ENCODE measurements at regions not wholly inside any gene's neighbourhood (a gene's known extent, or its start where the extent isn't known, plus 50 kb on each side); places are given as distances from the start of the nearest gene placed in this dataset.
A peak's percentile ranks its signal among the peaks of the same experiment; 100 is the strongest.

- TF ChIP-seq ATF2 (IDR thresholded peaks at IDR 0.05; ENCODE audit: low read length) (peak; percentile 55), ZBED1 (IDR thresholded peaks at IDR 0.05; ENCODE audit: borderline replicate concordance) (no peak), NFIC (IDR thresholded peaks at IDR 0.05; ENCODE audit: low read depth, low read length) (peak; percentile 76; the same call in 1 of the 2 replicates), ZNF24 (IDR thresholded peaks at IDR 0.05) (no peak), NRF1 (conservative IDR thresholded peaks at IDR 0.05; ENCODE audit: low read depth, low read length) (no peak), IRF4 (IDR thresholded peaks at IDR 0.05; ENCODE audit: low read depth, low read length) (peak; percentile 61; the same call in 1 of the 2 replicates), TCF7 (IDR thresholded peaks at IDR 0.05; ENCODE audit: borderline replicate concordance) (peak; percentile 36; the same call in 1 of the 2 replicates), ZNF622 (IDR thresholded peaks at IDR 0.05) (no peak), ATF3 (IDR thresholded peaks at IDR 0.05; ENCODE audit: borderline replicate concordance, extremely low read depth, low read depth, low read length) (no peak), GABPA (IDR thresholded peaks at IDR 0.05; ENCODE audit: low read depth) (0 out of 2 replicates have a peak, but pooled peaks have one; percentile 50), E4F1 (IDR thresholded peaks at IDR 0.05; ENCODE audit: borderline replicate concordance, partially characterized antibody) (no peak), PML (IDR thresholded peaks at IDR 0.05; ENCODE audit: low read length) (peak; percentile 34; the same call in 1 of the 2 replicates), CTCF (IDR thresholded peaks at IDR 0.05 in 2 of 3, conservative IDR thresholded peaks at IDR 0.05 in 1 of 3; ENCODE audit: control insufficient read depth in 2 of 3, extremely low read depth in 1 of 3, insufficient read depth in 1 of 3, low read depth in 3 of 3, low read length in 3 of 3) (no peak), USF2 (IDR thresholded peaks at IDR 0.05; ENCODE audit: borderline replicate concordance, low read depth, low read length) (no peak), MTA2 (IDR thresholded peaks at IDR 0.05; ENCODE audit: low read depth) (no peak), ZZZ3 (IDR thresholded peaks at IDR 0.05; ENCODE audit: control insufficient read depth, insufficient read length, low read depth) (no peak)
Measured at GRCh38 chr2:207291625-207292252, 126.0 kb upstream of the KLF7 start (continued).

Data from GM12878 (cell line).